ENCODE measurements at regions not wholly inside any gene's neighbourhood (a gene's known extent, or its start where the extent isn't known, plus 50 kb on each side); places are given as distances from the start of the nearest gene placed in this dataset.
"Not testable (repeated sequence)": the region's sequence is repeated elsewhere in the genome, so short reads cannot be mapped to it uniquely, and the experiment has no call there.

DNA sequence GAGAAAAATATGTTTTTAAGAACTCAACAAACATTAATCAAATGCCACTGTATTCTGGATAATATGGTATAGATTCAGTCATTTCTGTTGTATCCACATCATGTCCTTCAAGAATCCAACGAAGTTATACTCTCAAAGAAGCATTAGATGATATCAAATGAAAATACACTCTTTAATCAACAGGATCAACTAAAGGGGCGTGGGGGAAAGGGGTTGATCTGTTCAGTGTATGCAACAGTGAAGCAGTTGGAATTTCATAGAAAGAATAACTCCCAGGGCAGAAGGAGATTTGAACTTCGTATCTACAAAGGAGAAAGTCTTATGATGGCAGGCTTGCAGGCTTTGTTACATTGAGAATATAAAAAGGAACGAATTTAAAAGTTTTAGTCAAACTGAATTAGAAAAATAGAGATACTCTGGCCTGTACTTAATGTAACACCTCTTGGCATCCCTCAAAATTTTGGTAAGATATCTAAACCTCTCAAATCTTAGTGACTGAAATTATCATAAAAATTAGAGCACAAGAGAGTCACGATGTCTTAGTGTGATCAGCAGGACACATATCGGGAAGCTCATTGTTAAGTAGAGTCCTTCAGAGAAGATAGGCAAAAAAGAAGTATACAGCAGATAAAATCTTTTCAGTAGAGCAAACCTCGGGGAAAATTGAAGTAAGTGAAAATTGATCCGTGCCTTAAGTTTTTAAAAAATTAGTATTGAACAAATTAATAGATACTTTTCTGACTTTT is 431.4 kb downstream of the KCNJ18 start:
- DNase-seq (ENCODE audit: insufficient read length) (no peak), FAIRE-seq (no peak)
- no peak for TF ChIP-seq TAF1 (IDR thresholded peaks at IDR 0.05; ENCODE audit: borderline replicate concordance, low read depth, low read length)
- no peak for TF ChIP-seq POLR2A (IDR thresholded peaks at IDR 0.05; ENCODE audit: low read depth, low read length)
- no peak for TF ChIP-seq POLR2AphosphoS5 (IDR thresholded peaks at IDR 0.05; ENCODE audit: low read depth, low read length)

DNA sequence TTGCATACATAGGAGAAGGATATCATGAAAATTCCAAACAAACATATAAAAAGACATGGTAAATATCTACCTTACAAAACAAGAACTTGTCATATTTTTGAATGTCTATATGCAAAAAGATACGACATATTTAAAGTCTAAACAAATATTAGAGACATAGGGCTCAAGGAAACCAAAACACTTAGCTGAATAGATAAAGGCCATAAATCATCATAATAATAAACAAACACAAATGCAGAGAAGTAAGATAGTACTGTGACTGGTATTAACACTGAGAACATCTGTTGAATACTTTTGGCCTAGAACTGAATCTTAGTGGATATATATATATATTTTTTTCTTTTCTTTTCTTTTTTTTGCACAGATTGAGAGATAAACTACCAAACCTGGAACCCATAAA is 435.8 kb downstream of the KCNJ18 start:
- TF ChIP-seq POLR2A (IDR thresholded peaks at IDR 0.05; ENCODE audit: low read depth, low read length), result no peak
- no peak for TF ChIP-seq TAF1 (IDR thresholded peaks at IDR 0.05; ENCODE audit: borderline replicate concordance, low read depth, low read length)
- TF ChIP-seq POLR2AphosphoS5 (IDR thresholded peaks at IDR 0.05; ENCODE audit: low read depth, low read length), result no peak
- DNase-seq (ENCODE audit: insufficient read length) (no peak), FAIRE-seq (no peak)

DNA sequence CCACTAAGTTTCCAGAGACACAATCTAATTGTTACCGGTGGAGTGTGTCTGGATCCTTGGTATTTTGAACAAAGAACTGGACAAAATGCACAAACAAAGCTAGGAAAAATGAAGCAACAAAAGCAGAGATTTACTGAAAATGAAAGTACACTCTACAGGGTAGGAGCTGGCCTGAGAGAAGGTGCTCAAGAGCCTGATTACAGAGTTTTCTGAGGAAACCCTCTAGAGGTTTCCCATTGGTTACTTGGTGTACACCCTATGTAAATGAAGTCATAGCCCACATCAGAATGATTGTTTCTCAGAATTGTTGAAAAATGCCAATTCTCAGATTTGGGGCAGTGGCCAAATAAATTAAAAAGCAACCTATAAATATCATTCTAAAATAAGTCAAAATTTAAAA is 436.4 kb downstream of the KCNJ18 start:
- no peak for DNase-seq (ENCODE audit: insufficient read length)
- no peak for FAIRE-seq
- TF ChIP-seq POLR2A (IDR thresholded peaks at IDR 0.05; ENCODE audit: low read depth, low read length) (no peak), POLR2AphosphoS5 (IDR thresholded peaks at IDR 0.05; ENCODE audit: low read depth, low read length) (no peak), TAF1 (IDR thresholded peaks at IDR 0.05; ENCODE audit: borderline replicate concordance, low read depth, low read length) (no peak)

DNA sequence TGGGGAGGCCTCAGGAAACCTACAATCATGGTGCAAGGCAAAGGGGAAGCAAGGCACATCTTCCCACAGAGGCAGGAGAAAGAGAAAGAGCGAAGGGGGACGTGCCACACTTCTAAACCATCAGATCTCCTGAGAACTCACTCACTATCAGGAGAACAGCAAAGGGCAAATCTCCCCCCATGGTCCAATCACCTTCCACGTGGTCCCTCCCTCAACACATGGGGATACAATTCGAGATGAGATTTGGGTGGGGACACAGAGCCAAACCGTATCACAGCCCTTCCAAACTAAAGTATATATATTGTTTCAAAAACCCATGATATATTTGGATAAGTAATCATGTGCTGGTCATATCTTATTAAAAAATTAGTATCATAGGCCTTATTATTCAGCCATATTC is 437.6 kb downstream of the KCNJ18 start:
- DNase-seq (ENCODE audit: insufficient read length); FAIRE-seq: not testable (repeated sequence)

DNA sequence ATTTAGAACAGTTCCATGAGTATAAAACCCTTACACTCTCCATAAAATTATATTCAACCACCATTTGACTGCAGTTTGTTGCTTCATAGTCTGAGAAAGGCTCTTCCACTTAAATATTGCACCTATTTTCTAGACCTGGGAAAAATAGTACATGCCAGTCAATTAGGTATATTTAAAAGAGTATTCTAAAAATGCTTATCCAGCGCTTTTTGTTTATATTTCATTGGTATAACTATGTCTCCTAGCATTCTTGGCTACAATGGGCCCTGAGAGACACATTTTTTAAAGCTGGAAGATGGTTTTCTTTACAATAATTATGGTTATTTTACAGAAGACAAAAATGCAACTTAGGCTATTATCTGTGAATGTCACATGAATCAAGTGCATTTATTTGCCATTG is 439.4 kb downstream of the KCNJ18 start:
- no peak for FAIRE-seq
- DNase-seq (ENCODE audit: insufficient read length), result no peak
- TF ChIP-seq TAF1 (IDR thresholded peaks at IDR 0.05; ENCODE audit: borderline replicate concordance, low read depth, low read length) (no peak), POLR2A (IDR thresholded peaks at IDR 0.05; ENCODE audit: low read depth, low read length) (no peak), POLR2AphosphoS5 (IDR thresholded peaks at IDR 0.05; ENCODE audit: low read depth, low read length) (no peak)

DNA sequence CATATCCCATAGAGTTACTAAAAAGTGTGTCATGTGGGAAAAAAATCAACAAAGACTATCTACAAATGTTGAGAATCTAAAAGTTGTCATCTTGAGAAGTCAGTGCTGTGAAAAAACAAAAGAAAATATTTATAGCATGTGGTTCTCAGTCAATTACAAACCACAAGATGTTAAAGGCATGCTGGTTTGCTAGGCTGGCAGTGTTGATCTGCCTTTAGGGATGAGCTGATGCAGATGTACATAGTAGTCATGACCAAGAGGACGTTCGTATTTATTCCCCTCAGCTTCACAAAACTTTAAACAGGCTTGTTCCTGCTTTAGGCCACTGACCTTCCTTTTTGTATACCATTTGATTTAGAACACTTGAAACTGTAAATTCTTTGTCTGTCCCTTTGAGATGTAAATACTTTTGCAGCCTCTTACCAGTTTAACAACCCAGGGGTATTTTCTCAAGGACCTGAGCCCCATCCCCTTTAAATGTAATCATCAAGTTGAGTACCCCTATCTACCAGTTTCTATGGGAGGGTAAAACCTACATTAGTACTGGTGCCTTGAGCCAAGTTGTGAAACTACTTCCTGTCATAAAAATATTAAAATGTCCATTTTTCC is 446.6 kb downstream of the KCNJ18 start:
- FAIRE-seq (no peak), DNase-seq (ENCODE audit: insufficient read length) (no peak)
- TF ChIP-seq TAF1 (IDR thresholded peaks at IDR 0.05; ENCODE audit: borderline replicate concordance, low read depth, low read length) (no peak), POLR2AphosphoS5 (IDR thresholded peaks at IDR 0.05; ENCODE audit: low read depth, low read length) (no peak), POLR2A (IDR thresholded peaks at IDR 0.05; ENCODE audit: low read depth, low read length) (no peak)

DNA sequence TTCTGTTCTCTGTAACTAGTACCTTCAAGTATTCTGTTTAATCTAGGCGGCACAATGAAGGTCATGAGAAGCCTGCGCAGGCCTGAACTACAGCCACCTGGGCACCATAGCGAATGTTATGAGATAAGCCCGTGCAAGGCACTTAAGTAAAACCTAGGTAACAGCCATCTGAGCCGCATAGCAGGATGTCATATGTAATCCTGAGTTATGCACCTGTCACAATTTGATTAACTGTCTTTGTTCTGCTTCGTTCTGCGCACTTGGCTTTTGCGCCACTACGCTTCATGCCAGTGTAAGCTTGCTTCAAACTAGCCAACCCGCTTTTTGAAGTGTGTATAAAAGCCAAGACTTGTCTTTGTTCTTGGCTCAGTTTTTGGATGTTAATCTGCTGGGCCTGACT is 449.8 kb downstream of the KCNJ18 start:
- DNase-seq (ENCODE audit: insufficient read length) (no peak), FAIRE-seq (no peak)
- TF ChIP-seq POLR2A (IDR thresholded peaks at IDR 0.05; ENCODE audit: low read depth, low read length) (no peak), POLR2AphosphoS5 (IDR thresholded peaks at IDR 0.05; ENCODE audit: low read depth, low read length) (no peak), TAF1 (IDR thresholded peaks at IDR 0.05; ENCODE audit: borderline replicate concordance, low read depth, low read length) (no peak)

DNA sequence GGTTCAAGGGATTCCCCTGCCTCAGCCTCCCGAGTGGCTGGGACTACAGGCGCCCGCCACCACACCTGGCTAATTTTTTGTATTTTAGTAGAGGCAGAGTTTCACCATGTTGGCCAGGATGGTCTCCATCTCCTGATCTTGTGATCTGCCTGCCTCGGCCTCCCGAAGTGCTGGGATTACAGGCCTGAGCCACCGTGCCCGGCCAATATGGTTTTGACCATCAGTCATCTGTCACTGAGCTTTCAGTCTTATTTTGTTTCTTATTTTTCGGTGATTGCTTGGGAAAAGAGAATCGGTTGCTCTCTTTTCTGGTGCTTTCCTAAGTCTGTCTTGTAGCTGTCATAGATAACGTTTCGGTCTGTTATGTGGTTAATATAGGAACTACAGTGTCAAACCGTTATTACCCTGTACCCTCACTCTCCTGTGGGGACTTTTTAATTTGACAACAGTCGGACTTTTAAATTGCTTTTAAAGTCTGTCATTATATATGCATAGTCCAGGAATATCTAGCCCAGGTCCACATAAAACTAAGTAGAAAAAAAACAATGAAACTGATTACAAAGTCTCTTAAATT is 453.4 kb downstream of the KCNJ18 start:
- no peak for TF ChIP-seq POLR2AphosphoS5 (IDR thresholded peaks at IDR 0.05; ENCODE audit: low read depth, low read length)
- no peak for TF ChIP-seq TAF1 (IDR thresholded peaks at IDR 0.05; ENCODE audit: borderline replicate concordance, low read depth, low read length)
- no peak for TF ChIP-seq POLR2A (IDR thresholded peaks at IDR 0.05; ENCODE audit: low read depth, low read length)
- FAIRE-seq, result no peak
- DNase-seq (ENCODE audit: insufficient read length), result no peak

DNA sequence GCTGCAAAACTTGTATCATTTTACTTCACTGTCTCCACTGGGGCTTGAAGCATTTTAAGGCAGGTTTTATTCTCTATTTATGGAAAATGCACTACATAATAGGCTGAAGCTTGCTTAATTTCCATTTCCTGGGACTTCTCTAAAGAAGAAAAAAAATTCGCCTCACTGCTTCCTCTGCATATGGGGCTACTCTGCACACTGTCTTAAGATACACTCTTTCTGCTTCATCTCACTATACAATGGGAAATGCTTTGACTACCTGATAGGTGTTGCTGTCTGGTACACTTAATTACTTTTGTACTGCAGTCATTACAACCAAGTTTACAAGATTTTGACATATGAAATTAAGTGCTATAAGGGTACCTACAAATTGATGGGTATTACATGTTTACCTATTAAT is 466.0 kb downstream of the KCNJ18 start:
- TF ChIP-seq TAF1 (IDR thresholded peaks at IDR 0.05; ENCODE audit: borderline replicate concordance, low read depth, low read length) (no peak), POLR2A (IDR thresholded peaks at IDR 0.05; ENCODE audit: low read depth, low read length) (no peak)
- DNase-seq (ENCODE audit: insufficient read length), result no peak
- no peak for FAIRE-seq

DNA sequence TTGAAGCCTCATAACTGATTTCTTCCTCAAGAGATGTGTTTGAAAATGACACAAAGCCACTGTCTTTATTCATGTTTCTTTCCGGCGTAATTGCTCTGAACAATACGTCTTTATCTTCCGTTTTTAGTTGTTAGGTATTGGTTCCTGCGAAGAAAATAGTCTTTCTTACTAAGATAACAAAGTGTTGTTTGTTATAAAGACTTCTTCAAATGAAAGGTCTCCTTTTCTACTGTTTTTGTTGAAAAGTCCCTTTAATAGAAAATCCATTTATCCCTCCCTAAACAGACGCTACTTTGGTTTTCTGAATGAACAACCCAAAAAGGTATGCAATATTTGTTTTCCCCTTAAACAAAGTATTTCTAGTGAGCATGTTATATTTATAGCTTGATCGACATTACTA is 469.1 kb downstream of the KCNJ18 start:
- FAIRE-seq, result no peak
- no peak for DNase-seq (ENCODE audit: insufficient read length)
- TF ChIP-seq TAF1 (IDR thresholded peaks at IDR 0.05; ENCODE audit: borderline replicate concordance, low read depth, low read length) (no peak), POLR2AphosphoS5 (IDR thresholded peaks at IDR 0.05; ENCODE audit: low read depth, low read length) (no peak), POLR2A (IDR thresholded peaks at IDR 0.05; ENCODE audit: low read depth, low read length) (no peak)

DNA sequence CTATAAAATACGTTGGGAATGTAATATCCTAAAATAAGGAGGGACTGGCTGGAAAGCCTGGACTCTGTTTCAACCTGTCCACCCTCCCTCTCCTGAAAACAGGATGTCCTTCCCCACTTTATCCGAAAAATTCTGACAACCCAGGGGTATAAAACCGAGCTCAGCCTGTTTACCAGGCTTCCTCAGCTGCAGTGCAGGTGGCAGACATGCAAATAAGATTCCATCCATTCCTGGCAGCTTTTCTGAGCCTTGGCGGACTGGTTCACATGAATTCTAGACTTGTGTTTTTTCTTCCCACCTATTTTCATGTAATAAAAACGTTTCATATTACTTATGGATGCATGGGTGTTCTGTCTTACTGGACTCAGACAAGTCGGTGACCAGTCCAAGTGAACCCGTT is 479.3 kb downstream of the KCNJ18 start:
- TF ChIP-seq POLR2AphosphoS5 (IDR thresholded peaks at IDR 0.05; ENCODE audit: low read depth, low read length), result no peak
- no peak for TF ChIP-seq TAF1 (IDR thresholded peaks at IDR 0.05; ENCODE audit: borderline replicate concordance, low read depth, low read length)
- no peak for TF ChIP-seq POLR2A (IDR thresholded peaks at IDR 0.05; ENCODE audit: low read depth, low read length)
- FAIRE-seq (no peak), DNase-seq (ENCODE audit: insufficient read length) (no peak)

DNA sequence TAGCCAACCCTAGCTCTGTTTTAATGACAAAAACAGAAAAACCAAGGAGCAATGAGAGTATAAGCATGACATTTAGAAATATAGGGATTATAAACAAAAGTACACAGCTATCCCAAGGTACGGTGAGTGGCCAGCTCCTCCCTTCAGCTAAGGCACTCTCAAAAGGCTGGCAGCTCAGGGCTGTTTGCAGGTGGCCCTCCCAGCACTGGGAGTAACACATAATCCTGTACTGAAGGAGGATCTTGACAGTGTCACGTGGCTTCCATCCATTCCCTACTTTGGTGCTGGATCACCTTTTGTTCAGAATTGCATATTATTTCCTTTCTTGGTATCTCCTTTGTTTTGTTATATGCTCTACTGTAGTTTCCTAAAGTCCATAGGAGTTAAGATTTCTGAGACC is 500.8 kb downstream of the KCNJ18 start:
- DNase-seq (ENCODE audit: insufficient read length) (no peak), FAIRE-seq (no peak)
- TF ChIP-seq TAF1 (IDR thresholded peaks at IDR 0.05; ENCODE audit: borderline replicate concordance, low read depth, low read length) (no peak), POLR2AphosphoS5 (IDR thresholded peaks at IDR 0.05; ENCODE audit: low read depth, low read length) (no peak), POLR2A (IDR thresholded peaks at IDR 0.05; ENCODE audit: low read depth, low read length) (no peak)

DNA sequence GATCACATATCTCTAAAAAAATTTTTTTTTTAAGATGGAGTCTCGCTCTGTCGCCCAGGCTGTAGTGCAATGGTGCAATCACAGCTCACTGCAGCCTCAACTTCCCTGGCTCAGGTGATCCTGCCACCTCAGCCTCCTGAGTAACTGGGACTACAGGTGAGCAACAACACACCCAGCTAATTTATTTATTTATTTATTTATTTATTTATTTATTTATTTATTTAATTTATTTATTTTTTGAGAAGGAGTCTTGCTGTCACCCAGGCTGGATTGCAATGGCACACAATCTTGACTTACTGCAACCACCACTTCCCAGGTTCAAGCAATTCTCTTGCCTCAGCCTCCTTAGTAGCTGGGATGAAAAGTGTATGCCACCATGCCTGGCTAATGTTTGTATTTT is 507.9 kb downstream of the KCNJ18 start:
- DNase-seq (ENCODE audit: insufficient read length); FAIRE-seq: not testable (repeated sequence)
